GM12878 (cell line): ENCODE measurements at regions not wholly inside any gene's neighbourhood (a gene's known extent, or its start where the extent isn't known, plus 50 kb on each side); places are given as distances from the start of the nearest gene placed in this dataset.

Experiments
- ATAC-seq: fragments of 200-7000 bp; cut with Tn5 transposase; 3 replicates; pipeline ENCODE4 v1.9.1; 2020; ENCODE audit warnings: mild to moderate bottlenecking, moderate library complexity
- BruUV-seq: library from RNA; stranded (reverse); fragments of 400-500 nt; replicated peaks from 2 replicates; lab custom pipeline; 2021; lab: Mats Ljungman, UMichigan
- CTCF ChIA-PET: fragments of 300-600 bp; sonication (Branson Sonifier 250); formaldehyde crosslinking; extraction: SDS; loops from one replicate; lab custom pipeline; 2021; ENCODE audit warnings: inconsistent platforms; lab: Yijun Ruan, JAX
- POLR2A ChIA-PET: fragments of 350-600 bp; formaldehyde crosslinking; extraction: SDS; loops from one replicate; lab custom pipeline; 2021; ENCODE audit warnings: inconsistent platforms; lab: Charles Lee
- RAD21 ChIA-PET: fragments of 300-600 bp; sonication (Branson Sonifier 250); formaldehyde crosslinking; loops from one replicate; lab custom pipeline; 2023; ENCODE audit warnings: antibody characterized with exemption; ENCODE audit not compliant: unreplicated experiment; lab: Charles Lee
- SMC1A ChIA-PET: fragments of 300-600 bp; sonication (Branson Sonifier 250); formaldehyde crosslinking; loops from one replicate; lab custom pipeline; 2023; ENCODE audit not compliant: unreplicated experiment, uncharacterized antibody; lab: Charles Lee
- DNase-seq: peaks from one replicate; pipeline ENCODE4 v3.0.0-alpha.2; 2011; ENCODE audit warnings: low read depth, low spot score
- FAIRE-seq: peaks from 3 replicates; lab custom pipeline; 2011; peaks lifted over from hg19 to GRCh38; lab: Jason Lieb, UNC
- H2AFZ ChIP-seq: 2 replicates; pipeline ENCODE4 v1.6.0; 2011; ENCODE audit warnings: low read depth, low read length, control low read depth; ENCODE audit not compliant: control insufficient read depth
- H3K27ac ChIP-seq: 2 replicates; pipeline ENCODE4 v1.5.1; 2011; ENCODE audit warnings: control low read depth; ENCODE audit not compliant: control insufficient read depth, insufficient read depth
- H3K27me3 ChIP-seq, 2 experiments: replicated peaks in 1 of 2; 2 replicates each; pipeline versions ENCODE4 v1.6.0 to v1.6.1; 2011; ENCODE audit warnings: low read length in 1 of 2; ENCODE audit not compliant: control insufficient read depth in 2 of 2, insufficient read depth in 2 of 2
- H3K36me3 ChIP-seq, 2 experiments: 2 replicates each; pipeline ENCODE4 v1.5.1; 2011; ENCODE audit warnings: low read length in 1 of 2; ENCODE audit not compliant: control insufficient read depth in 2 of 2, insufficient read depth in 2 of 2
- H3K4me1 ChIP-seq: 2 replicates; pipeline ENCODE4 v1.6.1; 2011; ENCODE audit warnings: mild to moderate bottlenecking, low read length, moderate library complexity, mixed read lengths; ENCODE audit not compliant: control insufficient read depth, insufficient read depth
- H3K4me2 ChIP-seq: 2 replicates; pipeline ENCODE4 v1.6.0; 2011; ENCODE audit warnings: control low read depth; ENCODE audit not compliant: control insufficient read depth, insufficient read depth
- H3K4me3 ChIP-seq: fragments of 200-600 bp; sonication (generic); 2 replicates; pipeline ENCODE4 v1.5.1; 2016
- H3K79me2 ChIP-seq: 2 replicates; pipeline ENCODE4 v1.6.0; 2011; ENCODE audit warnings: low read length; ENCODE audit not compliant: control insufficient read depth, insufficient read depth
- H3K9ac ChIP-seq: 2 replicates; pipeline ENCODE4 v1.8.0; 2011; ENCODE audit warnings: low read length, control low read depth, mixed read lengths; ENCODE audit not compliant: control insufficient read depth, insufficient read depth
- H3K9me3 ChIP-seq: replicated peaks from 3 replicates; pipeline ENCODE4 v1.5.1; 2011; ENCODE audit warnings: mild to moderate bottlenecking, low read length; ENCODE audit not compliant: control insufficient read depth, insufficient read depth
- H4K20me1 ChIP-seq: 2 replicates; pipeline ENCODE4 v1.6.0; 2011; ENCODE audit not compliant: control insufficient read depth, insufficient read depth
- BCL3 ChIP-seq: IDR thresholded peaks from 2 replicates; pipeline ENCODE4 v1.6.1; 2011; ENCODE audit warnings: borderline replicate concordance, low read depth, mild to moderate bottlenecking, moderate library complexity, low read length; ENCODE audit not compliant: insufficient read depth, poor library complexity, severe bottlenecking
- E4F1 ChIP-seq: fragments of 450-650 bp; IDR thresholded peaks from 2 replicates; pipeline ENCODE4 v1.6.1; 2018; ENCODE audit warnings: borderline replicate concordance, mild to moderate bottlenecking; ENCODE audit not compliant: partially characterized antibody
- GATAD2B ChIP-seq: fragments of 450-650 bp; conservative IDR thresholded peaks from 2 replicates; pipeline ENCODE4 v1.6.1; 2017; ENCODE audit warnings: low read depth, mild to moderate bottlenecking, moderate library complexity
- HSF1 ChIP-seq: fragments of 150-350 bp; IDR thresholded peaks from 2 replicates; pipeline ENCODE4 v1.6.1; 2014; ENCODE audit warnings: mild to moderate bottlenecking, low read depth, low read length
- JUND ChIP-seq: IDR thresholded peaks from 2 replicates; pipeline ENCODE4 v1.6.1; 2012; ENCODE audit warnings: low read depth, mild to moderate bottlenecking, low read length, improper control_type of control experiment, moderate library complexity
- MAX ChIP-seq: IDR thresholded peaks from 2 replicates; pipeline ENCODE4 v1.6.1; 2012; ENCODE audit warnings: low read depth, low read length, improper control_type of control experiment
- MLLT1 ChIP-seq: fragments of 450-650 bp; IDR thresholded peaks from 2 replicates; pipeline ENCODE4 v1.6.1; 2016; ENCODE audit warnings: mild to moderate bottlenecking
- MTA3 ChIP-seq: IDR thresholded peaks from 2 replicates; pipeline ENCODE4 v1.6.1; 2012; ENCODE audit warnings: low read length, inconsistent platforms, borderline replicate concordance
- RELB ChIP-seq: fragments of 450-650 bp; IDR thresholded peaks from 2 replicates; pipeline ENCODE4 v1.6.1; 2017; ENCODE audit warnings: low read depth, mild to moderate bottlenecking, moderate library complexity
- TAF1 ChIP-seq: IDR thresholded peaks from 2 replicates; pipeline ENCODE4 v1.6.1; 2011; ENCODE audit warnings: mild to moderate bottlenecking, low read depth, low read length, borderline replicate concordance
- TBL1XR1 ChIP-seq: IDR thresholded peaks from 2 replicates; pipeline ENCODE4 v1.6.1; 2012; ENCODE audit warnings: low read depth, low read length, improper control_type of control experiment
- YBX1 ChIP-seq: fragments of 450-650 bp; IDR thresholded peaks from 2 replicates; pipeline ENCODE4 v1.6.1; 2016; ENCODE audit warnings: antibody characterized with exemption
- ZBED1 ChIP-seq: IDR thresholded peaks from 2 replicates; pipeline ENCODE4 v1.6.1; 2016; ENCODE audit warnings: borderline replicate concordance
- WGBS: methylation state at CpG from one replicate; pipeline ENCODE4 v1.1.6; 2016; ENCODE audit warnings: low lambda C conversion rate; ENCODE audit not compliant: insufficient replicate concordance, insufficient coverage; ENCODE audit errors: missing lambda C conversion rate; 5-methylcytosine and 5-hydroxymethylcytosine counted together
- in situ Hi-C: fragments of 300-500 bp; cut with MboI; formaldehyde crosslinking; loops from 9 replicates; pipeline ENCODE4 v1.14.3; 2018; ENCODE audit warnings: mixed read lengths
- intact Hi-C: fragments of 100-400 bp; cut with micrococcal nuclease; formaldehyde crosslinking; loops from one replicate; pipeline ENCODE4 v1.14.2; 2022; ENCODE audit not compliant: unreplicated experiment

GRCh38 chr22:27632451-27633295 lies 168.9 kb downstream of the MN1 start:
- whole genome bisulfite sequencing: 16% methylated on average over 24 of the region's 24 CpGs
- Histone ChIP-seq H3K79me2 (no peaks in the 10 kb centered on the region), H3K9me3 (no peaks in the 10 kb centered on the region), H3K4me3 (no peak overlapping the region), H3K4me1 (no peaks in the 10 kb centered on the region), H2AFZ (no peak overlapping the region), H3K27ac (no peak overlapping the region), H3K9ac (no peak overlapping the region), H3K27me3 (no peaks in the 10 kb centered on the region; a peak in 1 of 4 replicates), H4K20me1 (no peaks in the 10 kb centered on the region), H3K4me2 (no peak overlapping the region), H3K36me3 (no peaks in the 10 kb centered on the region)
- CTCF ChIA-PET: no interaction called here
- SMC1A ChIA-PET: no interaction called here
- no peak for DNase-seq
- ATAC-seq: no peak
- TF ChIP-seq YBX1 (no peak), TAF1 (no peak), MTA3 (no peak), TBL1XR1 (no peak), ZBED1 (no peak), MAX (no peak), JUND (no peak), GATAD2B (no peak), E4F1 (no peak), RELB (no peak), MLLT1 (no peak), BCL3 (no peak), HSF1 (no peak)
- no TSS peak for BruUV-seq
- RAD21 ChIA-PET: no interaction called here
- intact Hi-C loops (no loop called here), in situ Hi-C loops (no loop called here)
- POLR2A ChIA-PET: no interaction called here
- FAIRE-seq: no peak
